Thymus (tissue), 11 donors: ENCODE measurements at regions not wholly inside any gene's neighbourhood (a gene's known extent, or its start where the extent isn't known, plus 50 kb on each side); places are given as distances from the start of the nearest gene placed in this dataset.
"Not testable (repeated sequence)": the region's sequence is repeated elsewhere in the genome, so short reads cannot be mapped to it uniquely, and the experiment has no call there.

ENCODE experiments used
- DNase-seq, 9 donors: peaks; one replicate each; pipeline ENCODE4 v3.0.0-alpha.2; 2013; ENCODE audit warnings: low spot score in 9 of 9, low read depth in 6 of 9, missing footprints in 1 of 9
- H3K27ac ChIP-seq, 2 donors: one replicate each; pipeline ENCODE4 v1.5.1; 2013; ENCODE audit warnings: control low read depth in 1 of 2, low read depth in 1 of 2, low read length in 1 of 2, mild to moderate bottlenecking in 1 of 2, moderate library complexity in 1 of 2
- H3K27me3 ChIP-seq, 2 donors: one replicate each; pipeline ENCODE4 v1.5.1; 2013; ENCODE audit warnings: low read length in 1 of 2; ENCODE audit not compliant: control insufficient read depth in 2 of 2, insufficient read depth in 1 of 2
- H3K36me3 ChIP-seq, 2 donors: one replicate each; pipeline ENCODE4 v1.5.1; 2013; ENCODE audit warnings: low read length in 1 of 2, mild to moderate bottlenecking in 1 of 2, moderate library complexity in 1 of 2; ENCODE audit not compliant: control insufficient read depth in 2 of 2, insufficient read depth in 2 of 2
- H3K4me1 ChIP-seq, 2 donors: one replicate each; pipeline ENCODE4 v1.5.1; 2013; ENCODE audit warnings: low read length in 2 of 2; ENCODE audit not compliant: control insufficient read depth in 2 of 2, insufficient read depth in 2 of 2
- H3K4me3 ChIP-seq, 2 donors: one replicate each; pipeline ENCODE4 v1.5.1; 2013; ENCODE audit warnings: low read length in 2 of 2, control low read depth in 1 of 2, mild to moderate bottlenecking in 1 of 2
- H3K9me3 ChIP-seq, 2 donors: one replicate each; pipeline ENCODE4 v1.5.1; 2013; ENCODE audit warnings: low read length in 1 of 2, mild to moderate bottlenecking in 1 of 2; ENCODE audit not compliant: control insufficient read depth in 2 of 2, insufficient read depth in 1 of 2
- WGBS: extraction: QIAGEN DNeasy Blood & Tissue Kit; methylation state at CpG from one replicate; pipeline ENCODE4 v1.1.7; 2013; 5-methylcytosine and 5-hydroxymethylcytosine counted together
- donor health status: healthy.

- DNase-seq = no peak
- Histone ChIP-seq H3K4me1 (peaks cover under 1 to 32% of the 10 kb centered on the region in 2 donors), H3K27me3 (no peaks in the 10 kb centered on the region), H3K9me3 (no peaks in the 10 kb centered on the region), H3K27ac (no peak overlapping the region), H3K4me3 (no peak overlapping the region), H3K36me3 (no peaks in the 10 kb centered on the region)
- 97% methylated on average over 18 of the region's 18 CpGs for WGBS
Observed at GRCh38 chr16:29321000-29321393, 85.5 kb downstream of the NPIPB11 start.

- Histone ChIP-seq H3K4me3 (no peak overlapping the region), H3K27ac (no peak overlapping the region), H3K36me3 (no peaks in the 10 kb centered on the region), H3K4me1 (peaks cover 4 to 38% of the 10 kb centered on the region in 2 donors), H3K27me3 (no peaks in the 10 kb centered on the region), H3K9me3 (no peaks in the 10 kb centered on the region)
- DNase-seq = no peak
- WGBS = 97% methylated on average over 14 of the region's 14 CpGs
Observed at GRCh38 chr16:29320274-29320999, 86.1 kb downstream of the NPIPB11 start.

- no peak overlapping the region for H3K27ac ChIP-seq
- H3K4me3 ChIP-seq = no peak overlapping the region
- no peak for DNase-seq
- no peaks in the 10 kb centered on the region for H3K36me3 ChIP-seq
- WGBS = 97% methylated on average over 10 of the region's 10 CpGs
- no peaks in the 10 kb centered on the region for H3K9me3 ChIP-seq
- no peaks in the 10 kb centered on the region for H3K27me3 ChIP-seq
- peaks cover 4 to 38% of the 10 kb centered on the region in 2 donors for H3K4me1 ChIP-seq
Observed at GRCh38 chr16:29319726-29320125, 86.8 kb downstream of the NPIPB11 start.

- not testable (repeated sequence) for H3K4me3 ChIP-seq, H3K27ac ChIP-seq, H3K36me3 ChIP-seq, H3K27me3 ChIP-seq, H3K9me3 ChIP-seq
- 59% methylated on average over 10 of the region's 10 CpGs for WGBS
- H3K4me1 ChIP-seq = peaks cover 4 to 33% of the 10 kb centered on the region in 2 donors
- peak in 1 of 9 donors; percentile 31 for DNase-seq
Observed at GRCh38 chr16:29318561-29318968, 87.9 kb downstream of the NPIPB11 start.

- no peaks in the 10 kb centered on the region for H3K36me3 ChIP-seq
- H3K4me1 ChIP-seq = peaks cover 4 to 35% of the 10 kb centered on the region in 2 donors
- H3K9me3 ChIP-seq = no peaks in the 10 kb centered on the region
- H3K4me3 ChIP-seq = no peak overlapping the region
- no peak overlapping the region for H3K27ac ChIP-seq
- 98% methylated on average over 16 of the region's 16 CpGs for WGBS
- no peaks in the 10 kb centered on the region for H3K27me3 ChIP-seq
- no peak for DNase-seq
Observed at GRCh38 chr16:29318037-29318436, 88.5 kb downstream of the NPIPB11 start.

- no peaks in the 10 kb centered on the region for H3K27me3 ChIP-seq
- no peak overlapping the region for H3K27ac ChIP-seq
- no peaks in the 10 kb centered on the region for H3K36me3 ChIP-seq
- H3K9me3 ChIP-seq = no peaks in the 10 kb centered on the region
- peaks cover 4 to 35% of the 10 kb centered on the region in 2 donors for H3K4me1 ChIP-seq
- DNase-seq = no peak
- 98% methylated on average over 13 of the region's 13 CpGs for WGBS
- no peak overlapping the region for H3K4me3 ChIP-seq
Observed at GRCh38 chr16:29317269-29317668, 89.2 kb downstream of the NPIPB11 start.

GRCh38 chr16:29316761-29317183 is 89.7 kb downstream of the NPIPB11 start:
- no peak overlapping the region for H3K27ac ChIP-seq
- H3K36me3 ChIP-seq = no peaks in the 10 kb centered on the region
- DNase-seq = no peak
- peaks cover 4 to 35% of the 10 kb centered on the region in 2 donors for H3K4me1 ChIP-seq
- no peaks in the 10 kb centered on the region for H3K9me3 ChIP-seq
- WGBS = 94% methylated on average over 12 of the region's 12 CpGs
- H3K27me3 ChIP-seq = no peaks in the 10 kb centered on the region
- H3K4me3 ChIP-seq = no peak overlapping the region

- 93% methylated on average over 12 of the region's 12 CpGs for WGBS
- no peaks in the 10 kb centered on the region for H3K36me3 ChIP-seq
- no peaks in the 10 kb centered on the region for H3K27me3 ChIP-seq
- no peak for DNase-seq
- H3K4me1 ChIP-seq = peaks cover 4 to 35% of the 10 kb centered on the region in 2 donors
- H3K9me3 ChIP-seq = no peaks in the 10 kb centered on the region
- H3K4me3 ChIP-seq = no peak overlapping the region
- no peak overlapping the region for H3K27ac ChIP-seq
Observed at GRCh38 chr16:29315916-29316517, 90.5 kb downstream of the NPIPB11 start.

- no peak for DNase-seq
- Histone ChIP-seq H3K4me3 (no peak overlapping the region), H3K36me3 (no peaks in the 10 kb centered on the region), H3K4me1 (peaks cover 4 to 35% of the 10 kb centered on the region in 2 donors), H3K9me3 (no peaks in the 10 kb centered on the region), H3K27me3 (no peaks in the 10 kb centered on the region), H3K27ac (no peak overlapping the region)
- WGBS = 98% methylated on average over 5 of the region's 5 CpGs
Observed at GRCh38 chr16:29315046-29315445, 91.5 kb downstream of the NPIPB11 start.
